Body of pancreas (tissue), 4 donors: ENCODE measurements at regions not wholly inside any gene's neighbourhood (a gene's known extent, or its start where the extent isn't known, plus 50 kb on each side); places are given as distances from the start of the nearest gene placed in this dataset.

Source experiments
- CTCF ChIP-seq, 7 experiments: fragments of 450-650 bp in 4 of 7; fragments of 200-600 bp in 3 of 7; sonication (generic) in 3 of 7; IDR thresholded peaks; one replicate each; pipeline ENCODE4 v1.5.1; 2016 to 2019; ENCODE audit warnings: antibody characterized with exemption in 7 of 7
- POLR2A ChIP-seq, 3 donors: fragments of 450-650 bp; IDR thresholded peaks; one replicate each; pipeline ENCODE4 v1.6.1; 2016; ENCODE audit warnings: antibody characterized with exemption in 3 of 3, mild to moderate bottlenecking in 2 of 3

- TF ChIP-seq POLR2A (IDR thresholded peaks at IDR 0.05) (no peak), CTCF (IDR thresholded peaks at IDR 0.05) (no peak)
These were observed 53.2 kb upstream of the MITF start for GRCh38 chr3:69686056-69686455.
